Esophagus squamous epithelium (tissue), 5 donors: ENCODE measurements at regions not wholly inside any gene's neighbourhood (a gene's known extent, or its start where the extent isn't known, plus 50 kb on each side); places are given as distances from the start of the nearest gene placed in this dataset.

Source experiments
- DNase-seq: peaks from one replicate; lab custom pipeline; 2025; lab: John Stamatoyannopoulos, UW
- H3K27ac ChIP-seq, 4 donors: fragments of 200-600 bp; sonication (generic); one replicate each; pipeline ENCODE4 v1.5.1; 2016 to 2019; ENCODE audit warnings: mild to moderate bottlenecking in 1 of 4
- H3K27me3 ChIP-seq, 4 donors: fragments of 200-600 bp; sonication (generic); 1 replicate in 3 of 4; 2 replicates in 1 of 4; pipeline versions ENCODE4 v1.5.1 to v1.6.0; 2017 to 2021; ENCODE audit warnings: antibody characterized with exemption in 1 of 4
- H3K36me3 ChIP-seq, 3 donors: fragments of 200-600 bp; sonication (generic); one replicate each; pipeline ENCODE4 v1.5.1; 2016 to 2019
- H3K4me1 ChIP-seq, 3 donors: fragments of 200-600 bp; sonication (generic); one replicate each; pipeline ENCODE4 v1.5.1; 2017 to 2019
- H3K4me3 ChIP-seq, 4 donors: fragments of 200-600 bp; sonication (generic); 1 replicate in 3 of 4; 2 replicates in 1 of 4; pipeline ENCODE4 v1.5.1; 2016 to 2019; ENCODE audit warnings: mild to moderate bottlenecking in 2 of 4, moderate library complexity in 1 of 4
- H3K9me3 ChIP-seq, 3 donors: fragments of 200-600 bp; sonication (generic); one replicate each; pipeline ENCODE4 v1.5.1; 2016 to 2019
- CTCF ChIP-seq, 6 experiments: fragments of 450-650 bp in 4 of 6; fragments of 200-600 bp in 2 of 6; sonication (generic) in 2 of 6; IDR thresholded peaks; one replicate each; pipeline ENCODE4 v1.5.1; 2016 to 2019; ENCODE audit warnings: antibody characterized with exemption in 6 of 6, mild to moderate bottlenecking in 4 of 6, moderate library complexity in 4 of 6
- POLR2A ChIP-seq, 4 donors: fragments of 450-650 bp; IDR thresholded peaks; one replicate each; pipeline ENCODE4 v1.6.1; 2017; ENCODE audit warnings: antibody characterized with exemption in 4 of 4, mild to moderate bottlenecking in 4 of 4, moderate library complexity in 3 of 4
- WGBS, 2 donors: methylation state at CpG; one replicate each; pipeline ENCODE4 v1.1.5; 2018; 5-methylcytosine and 5-hydroxymethylcytosine counted together
- intact Hi-C: fragments of 100-400 bp; cut with DNase I; formaldehyde crosslinking; loops from one replicate; pipeline ENCODE4 v1.15.0; 2022
- donor health status: DM: yes; HTN: yes; CAD: no.

- Histone ChIP-seq H3K27me3 (peaks cover 0 to 45% (median 0%) of the 10 kb centered on the region in 4 donors), H3K4me3 (no peak overlapping the region), H3K27ac (no peak overlapping the region), H3K36me3 (no peaks in the 10 kb centered on the region), H3K4me1 (no peaks in the 10 kb centered on the region), H3K9me3 (no peaks in the 10 kb centered on the region)
- WGBS, 2 donors, result no CpG with 5 or more reads among the region's 6 CpGs
- DNase-seq, result no peak
- TF ChIP-seq POLR2A (IDR thresholded peaks at IDR 0.05) (no peak), CTCF (IDR thresholded peaks at IDR 0.05) (no peak)
- intact Hi-C loops, result no loop called here
Observed at GRCh38 chr1:24995140-24995539, 65.1 kb upstream of the RUNX3 start.

DNA sequence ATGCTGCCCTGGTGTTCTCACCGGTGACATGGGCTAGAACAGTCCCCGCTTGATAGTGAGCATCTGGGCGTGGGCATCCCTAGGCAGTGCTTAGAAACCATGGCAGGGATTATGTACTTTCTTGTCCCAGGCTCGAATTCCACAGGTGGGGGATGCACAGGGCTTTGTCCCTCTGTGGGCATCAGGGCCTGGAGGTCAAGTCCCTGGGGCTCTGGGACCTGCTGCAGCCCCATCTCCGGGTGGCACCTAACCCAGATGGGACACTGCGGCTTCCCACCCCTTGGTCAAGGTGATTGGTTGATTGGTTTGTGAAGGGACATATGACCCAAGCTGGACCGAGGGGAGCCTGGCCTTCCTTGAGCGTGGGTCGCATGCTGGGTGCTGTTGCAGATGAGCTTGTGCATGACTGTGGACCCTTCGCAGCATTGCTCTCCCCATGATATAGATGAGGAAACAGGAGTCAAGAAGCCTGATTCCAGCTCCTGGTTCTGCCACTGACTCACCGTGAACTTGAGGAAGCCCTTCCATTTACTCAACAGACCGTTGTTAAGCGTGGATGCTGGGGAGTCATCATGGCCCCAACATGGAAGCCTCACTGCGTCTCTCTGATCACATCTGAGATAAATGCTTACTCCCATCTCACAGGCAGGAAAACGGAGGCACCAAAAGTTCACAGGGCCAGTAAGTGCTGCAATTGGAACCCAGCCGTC, 64.0 kb upstream of the RUNX3 start:
- Histone ChIP-seq H3K4me1 (no peaks in the 10 kb centered on the region), H3K27ac (no peak overlapping the region), H3K4me3 (no peak overlapping the region), H3K9me3 (no peaks in the 10 kb centered on the region), H3K27me3 (peaks cover 0 to 52% (median 0%) of the 10 kb centered on the region in 4 donors), H3K36me3 (no peaks in the 10 kb centered on the region)
- TF ChIP-seq POLR2A (IDR thresholded peaks at IDR 0.05) (no peak), CTCF (IDR thresholded peaks at IDR 0.05) (no peak)
- WGBS, 2 donors, result 85 to 94% methylated on average over 10 of the region's 16 CpGs
- intact Hi-C loops, result no loop called here
- DNase-seq, result no peak

GRCh38 chr1:24992761-24993211, 62.7 kb upstream of the RUNX3 start:
- no peak for TF ChIP-seq POLR2A (IDR thresholded peaks at IDR 0.05)
- TF ChIP-seq CTCF (IDR thresholded peaks at IDR 0.05), result no peak
- Histone ChIP-seq H3K27ac (peak overlapping the region in 2 of 4 donors; percentile 58 to 64), H3K4me3 (no peak overlapping the region), H3K36me3 (no peaks in the 10 kb centered on the region), H3K4me1 (no peaks in the 10 kb centered on the region), H3K27me3 (peaks cover 0 to 52% (median 0%) of the 10 kb centered on the region in 4 donors), H3K9me3 (no peaks in the 10 kb centered on the region)
- intact Hi-C loops, result no loop called here
- 42 to 44% methylated on average over 6 to 8 of the region's 12 CpGs for WGBS, 2 donors
- no peak for DNase-seq

DNA sequence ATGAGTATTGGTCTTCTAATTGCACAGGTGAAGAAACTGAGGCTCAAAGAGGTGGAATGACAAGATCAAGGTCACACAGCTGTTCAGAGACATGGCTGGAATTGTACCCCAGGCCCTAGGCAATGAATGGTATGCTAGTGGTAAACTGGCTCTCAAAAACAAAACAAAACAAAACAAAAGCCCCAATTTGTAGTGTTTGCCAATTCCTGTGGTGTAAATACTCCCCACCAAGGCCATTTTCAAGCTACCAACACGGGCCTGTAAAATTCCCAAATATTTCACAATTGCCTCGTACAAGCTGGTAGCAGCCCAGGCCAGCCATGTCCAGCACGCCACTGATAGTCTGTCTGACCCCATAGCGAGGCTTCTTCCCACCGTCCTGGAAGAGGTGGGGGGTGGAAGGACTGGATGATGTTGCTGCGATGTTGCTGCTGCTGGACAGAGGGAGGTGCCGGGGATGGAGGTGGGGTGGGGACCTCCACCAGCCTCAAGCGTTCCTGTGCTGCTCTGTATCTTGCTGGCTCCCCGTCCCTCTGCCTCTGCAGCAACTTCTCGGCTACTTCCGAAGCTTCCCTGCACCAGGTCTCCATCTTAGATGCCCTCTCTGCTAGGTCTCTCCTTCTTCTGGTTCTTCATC, 62.2 kb upstream of the RUNX3 start:
- Histone ChIP-seq H3K27ac (peak overlapping the region in 2 of 4 donors; percentile 58 to 64), H3K4me1 (no peaks in the 10 kb centered on the region), H3K9me3 (no peaks in the 10 kb centered on the region), H3K27me3 (peaks cover 0 to 52% (median 0%) of the 10 kb centered on the region in 4 donors), H3K4me3 (no peak overlapping the region), H3K36me3 (no peaks in the 10 kb centered on the region)
- DNase-seq, result no peak
- intact Hi-C loops, result no loop called here
- WGBS, 2 donors, result 73 to 77% methylated on average over 9 to 11 of the region's 11 CpGs
- TF ChIP-seq POLR2A (IDR thresholded peaks at IDR 0.05) (no peak), CTCF (IDR thresholded peaks at IDR 0.05) (no peak)

DNA sequence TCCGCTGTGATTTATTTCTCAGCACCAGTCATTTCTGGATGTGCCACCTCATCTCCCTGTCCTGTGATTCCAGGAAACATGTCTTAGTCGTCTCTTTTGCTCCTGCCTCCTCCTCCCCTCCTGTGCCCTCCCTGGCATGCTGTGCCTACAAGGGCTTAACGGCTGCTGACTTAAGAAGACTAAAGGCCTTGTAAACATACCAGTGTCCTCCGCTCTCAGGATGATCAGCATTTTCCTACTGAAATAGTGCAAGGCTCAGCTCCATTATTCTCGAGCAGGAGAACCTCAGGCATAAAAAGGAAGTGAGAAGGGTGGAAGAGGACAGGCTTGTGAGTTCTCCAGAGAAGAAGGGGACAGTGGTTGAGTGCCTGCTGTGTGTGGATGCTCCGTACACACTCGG, 61.6 kb upstream of the RUNX3 start:
- Histone ChIP-seq H3K4me3 (no peak overlapping the region), H3K27me3 (peaks cover 0 to 52% (median 0%) of the 10 kb centered on the region in 4 donors), H3K4me1 (no peaks in the 10 kb centered on the region), H3K36me3 (no peaks in the 10 kb centered on the region), H3K27ac (peak overlapping the region in 2 of 4 donors; percentile 1 to 64), H3K9me3 (no peaks in the 10 kb centered on the region)
- WGBS, 2 donors, result 58 to 66% methylated on average over 7 of the region's 7 CpGs
- intact Hi-C loops, result no loop called here
- no peak for DNase-seq
- TF ChIP-seq POLR2A (IDR thresholded peaks at IDR 0.05) (no peak), CTCF (IDR thresholded peaks at IDR 0.05) (no peak)
